Sigmoid colon (tissue), 4 donors: ENCODE measurements at regions not wholly inside any gene's neighbourhood (a gene's known extent, or its start where the extent isn't known, plus 50 kb on each side); places are given as distances from the start of the nearest gene placed in this dataset.

ENCODE experiments used
- CTCF ChIP-seq, 4 experiments: fragments of 450-650 bp in 3 of 4; fragments of 200-600 bp in 1 of 4; IDR thresholded peaks; one replicate each; pipeline ENCODE4 v1.5.1; 2016 to 2019; ENCODE audit warnings: antibody characterized with exemption in 4 of 4, mild to moderate bottlenecking in 3 of 4, moderate library complexity in 2 of 4
- EP300 ChIP-seq, 4 donors: sonication (generic); formaldehyde crosslinking; IDR thresholded peaks; one replicate each; pipeline ENCODE4 v1.6.1; 2017; ENCODE audit warnings: antibody characterized with exemption in 4 of 4
- POLR2A ChIP-seq, 2 donors: fragments of 450-650 bp; IDR thresholded peaks; one replicate each; pipeline ENCODE4 v1.6.1; 2016; ENCODE audit warnings: antibody characterized with exemption in 2 of 2, mild to moderate bottlenecking in 2 of 2, moderate library complexity in 2 of 2

GRCh38 chr5:154701181-154701580 lies 54.0 kb upstream of the LARP1 start:
- no peak for TF ChIP-seq POLR2A (IDR thresholded peaks at IDR 0.05)
- no peak for TF ChIP-seq CTCF (IDR thresholded peaks at IDR 0.05)
- TF ChIP-seq EP300 (IDR thresholded peaks at IDR 0.05): no peak
